WERI-Rb-1 (cell line): ENCODE measurements at regions not wholly inside any gene's neighbourhood (a gene's known extent, or its start where the extent isn't known, plus 50 kb on each side); places are given as distances from the start of the nearest gene placed in this dataset.

Source experiments
- DNase-seq: peaks from one replicate; pipeline ENCODE4 v3.0.0-alpha.2; 2020
- H3K27ac ChIP-seq: fragments of 250-450 bp; sonication (Bioruptor Pico); 2 replicates; pipeline ENCODE4 v1.5.1; 2020; ENCODE audit warnings: mild to moderate bottlenecking, moderate library complexity
- H3K27me3 ChIP-seq: fragments of 250-450 bp; sonication (Bioruptor Pico); 2 replicates; pipeline ENCODE4 v1.5.1; 2021; ENCODE audit warnings: mild to moderate bottlenecking, low read depth, moderate library complexity; ENCODE audit not compliant: insufficient read depth, severe bottlenecking
- H3K36me3 ChIP-seq: fragments of 250-450 bp; sonication (Bioruptor Pico); 2 replicates; pipeline ENCODE4 v1.5.1; 2020; ENCODE audit warnings: mild to moderate bottlenecking, moderate library complexity
- H3K4me3 ChIP-seq: 2 replicates; pipeline ENCODE4 v1.5.1; 2011; ENCODE audit warnings: low read depth, mild to moderate bottlenecking, control low read depth, low read length
- H3K9me3 ChIP-seq: fragments of 250-450 bp; sonication (Bioruptor Pico); 2 replicates; pipeline ENCODE4 v1.5.1; 2021; ENCODE audit warnings: mild to moderate bottlenecking, moderate library complexity; ENCODE audit not compliant: severe bottlenecking
- CTCF ChIP-seq: IDR thresholded peaks from 2 replicates; pipeline ENCODE4 v1.5.1; 2011; ENCODE audit warnings: low read depth, mild to moderate bottlenecking, control low read depth, inconsistent platforms, low read length

- no peak for TF ChIP-seq CTCF
- DNase-seq: no peak
- H3K36me3 ChIP-seq: no peaks in the 10 kb centered on the region
Measured at GRCh38 chr5:20498102-20498501, 510.1 kb upstream of the CDH18 start.

GRCh38 chr5:20497356-20497755 lies 509.4 kb upstream of the CDH18 start:
- H3K4me3 ChIP-seq: no peak overlapping the region
- H3K36me3 ChIP-seq: no peaks in the 10 kb centered on the region
- TF ChIP-seq CTCF: no peak
- no peaks in the 10 kb centered on the region for H3K27me3 ChIP-seq
- H3K27ac ChIP-seq: no peak overlapping the region
- no peaks in the 10 kb centered on the region for H3K9me3 ChIP-seq
- no peak for DNase-seq

More at GRCh38 chr5:20498102-20498501, 510.1 kb upstream of the CDH18 start:
- H3K27me3 ChIP-seq: no peaks in the 10 kb centered on the region
- no peak overlapping the region for H3K27ac ChIP-seq
- H3K4me3 ChIP-seq: no peak overlapping the region
- H3K9me3 ChIP-seq: no peaks in the 10 kb centered on the region

- no peaks in the 10 kb centered on the region for H3K9me3 ChIP-seq
Measured at GRCh38 chr5:20494706-20495105, 506.7 kb upstream of the CDH18 start.

GRCh38 chr5:20486826-20487225 lies 498.8 kb upstream of the CDH18 start:
- no peak for TF ChIP-seq CTCF
- no peak overlapping the region for H3K4me3 ChIP-seq
- no peak overlapping the region for H3K27ac ChIP-seq
- no peaks in the 10 kb centered on the region for H3K36me3 ChIP-seq
- no peak for DNase-seq
- no peaks in the 10 kb centered on the region for H3K9me3 ChIP-seq
- no peaks in the 10 kb centered on the region for H3K27me3 ChIP-seq

More at GRCh38 chr5:20494706-20495105, 506.7 kb upstream of the CDH18 start:
- no peaks in the 10 kb centered on the region for H3K36me3 ChIP-seq
- no peak overlapping the region for H3K27ac ChIP-seq
- DNase-seq: no peak
- no peak overlapping the region for H3K4me3 ChIP-seq
- no peak for TF ChIP-seq CTCF
- H3K27me3 ChIP-seq: no peaks in the 10 kb centered on the region

- no peak for TF ChIP-seq CTCF
- H3K36me3 ChIP-seq: no peaks in the 10 kb centered on the region
- no peak overlapping the region for H3K4me3 ChIP-seq
- H3K27me3 ChIP-seq: no peaks in the 10 kb centered on the region
- no peak overlapping the region for H3K27ac ChIP-seq
- no peaks in the 10 kb centered on the region for H3K9me3 ChIP-seq
- DNase-seq: no peak
Measured at GRCh38 chr5:20476016-20476415, 488.0 kb upstream of the CDH18 start.

GRCh38 chr5:20470997-20471396 lies 483.0 kb upstream of the CDH18 start:
- Histone ChIP-seq H3K27ac (no peak overlapping the region), H3K27me3 (no peaks in the 10 kb centered on the region), H3K9me3 (no peaks in the 10 kb centered on the region), H3K4me3 (no peak overlapping the region), H3K36me3 (no peaks in the 10 kb centered on the region)
- no peak for DNase-seq
- TF ChIP-seq CTCF: no peak
